ENCODE measurements at regions not wholly inside any gene's neighbourhood (a gene's known extent, or its start where the extent isn't known, plus 50 kb on each side); places are given as distances from the start of the nearest gene placed in this dataset.
A peak's percentile ranks its signal among the peaks of the same experiment; 100 is the strongest.
"Not testable (repeated sequence)": the region's sequence is repeated elsewhere in the genome, so short reads cannot be mapped to it uniquely, and the experiment has no call there.

DNA sequence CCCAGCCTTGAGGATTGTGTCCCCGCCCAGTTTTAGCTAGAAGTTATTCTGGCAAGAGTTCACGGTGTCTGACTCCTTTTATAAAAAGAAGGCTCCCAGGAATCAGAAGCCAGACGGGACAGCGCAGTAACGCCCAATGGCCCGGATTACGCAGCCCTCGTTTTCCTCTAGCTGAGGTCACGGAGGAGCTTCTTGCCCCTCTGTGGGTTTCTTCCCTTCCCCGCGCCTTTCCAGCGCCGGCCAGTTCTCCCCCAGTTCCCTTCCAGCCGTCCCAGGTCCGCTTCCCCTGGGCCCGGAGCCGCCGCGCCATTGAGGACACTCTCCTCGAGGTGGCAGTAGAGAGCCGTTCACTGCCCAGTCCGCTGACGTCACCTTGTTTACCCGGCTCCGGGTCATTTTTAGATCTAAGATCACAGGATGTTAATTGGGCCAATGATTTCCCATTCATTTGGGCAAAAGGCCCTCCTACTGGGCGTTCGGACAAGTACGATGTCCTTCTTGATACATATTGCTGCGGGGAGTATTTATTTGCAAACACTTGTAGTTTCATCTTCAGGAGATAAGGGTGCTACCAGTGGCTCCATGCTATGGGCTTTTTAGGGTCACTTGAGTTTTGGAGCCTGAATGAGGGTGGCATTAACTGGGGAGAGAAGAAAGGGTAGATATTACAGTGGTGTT lies 81.5 kb upstream of the PPM1B start:
- peak; percentile 58 for DNase-seq

DNA sequence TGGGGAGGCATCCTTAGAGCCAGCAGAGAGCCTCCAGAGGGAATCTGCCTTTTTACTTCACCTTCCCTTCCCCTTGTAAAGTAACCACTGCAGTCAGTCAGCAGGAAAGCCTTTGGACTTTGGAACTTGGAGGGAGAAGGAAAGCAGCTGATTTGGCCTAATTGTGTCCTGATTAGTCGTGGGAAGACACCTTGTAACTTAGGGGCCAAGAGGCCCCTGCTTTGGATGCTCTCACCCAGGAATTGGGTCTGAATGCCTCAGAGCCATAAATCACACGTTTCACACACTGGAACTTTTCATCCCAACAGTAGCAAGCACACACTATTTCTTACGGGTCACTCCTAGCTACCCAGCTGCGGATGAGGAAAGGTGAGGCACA lies 81.0 kb upstream of the PPM1B start:
- no peak for DNase-seq

DNA sequence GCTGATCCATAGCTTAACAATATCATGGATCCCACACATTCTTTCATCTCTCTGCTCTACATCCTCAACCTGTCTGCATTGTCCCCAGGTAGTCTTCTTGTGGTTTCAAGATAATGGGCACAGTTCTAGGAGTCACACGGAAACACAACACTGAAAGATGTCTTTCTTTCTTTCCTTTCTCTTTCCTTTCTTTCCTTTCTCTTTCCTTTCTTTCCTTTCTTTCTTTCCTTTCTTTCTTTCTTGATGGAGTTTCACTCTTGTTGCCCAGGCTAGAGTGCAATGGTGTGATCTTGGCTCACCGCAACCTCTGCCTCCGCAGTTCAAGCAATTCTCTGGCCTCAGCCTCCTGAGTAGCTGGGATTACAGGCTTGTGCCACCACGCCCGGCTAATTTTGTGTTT lies 76.2 kb upstream of the PPM1B start:
- DNase-seq: not testable (repeated sequence)

DNA sequence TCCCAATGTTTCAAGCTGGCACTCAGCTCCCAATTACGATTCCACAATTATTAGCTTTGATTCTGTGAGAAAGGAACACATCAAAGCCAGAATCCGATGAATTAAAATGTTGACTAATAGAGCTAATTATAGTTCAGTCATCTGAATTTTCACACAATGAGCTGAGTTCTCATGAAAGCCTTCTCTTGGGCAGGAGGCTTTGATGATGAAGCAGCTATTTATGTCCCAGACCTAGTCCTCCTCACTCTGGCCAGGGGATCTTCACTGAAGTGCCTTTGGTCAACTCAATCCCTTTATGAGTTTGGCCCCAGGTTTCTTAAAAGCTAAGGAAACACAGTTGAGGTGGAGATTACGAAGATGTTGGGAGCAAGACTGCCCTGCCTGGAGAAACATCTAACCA lies 74.7 kb upstream of the PPM1B start:
- no peak for DNase-seq

DNA sequence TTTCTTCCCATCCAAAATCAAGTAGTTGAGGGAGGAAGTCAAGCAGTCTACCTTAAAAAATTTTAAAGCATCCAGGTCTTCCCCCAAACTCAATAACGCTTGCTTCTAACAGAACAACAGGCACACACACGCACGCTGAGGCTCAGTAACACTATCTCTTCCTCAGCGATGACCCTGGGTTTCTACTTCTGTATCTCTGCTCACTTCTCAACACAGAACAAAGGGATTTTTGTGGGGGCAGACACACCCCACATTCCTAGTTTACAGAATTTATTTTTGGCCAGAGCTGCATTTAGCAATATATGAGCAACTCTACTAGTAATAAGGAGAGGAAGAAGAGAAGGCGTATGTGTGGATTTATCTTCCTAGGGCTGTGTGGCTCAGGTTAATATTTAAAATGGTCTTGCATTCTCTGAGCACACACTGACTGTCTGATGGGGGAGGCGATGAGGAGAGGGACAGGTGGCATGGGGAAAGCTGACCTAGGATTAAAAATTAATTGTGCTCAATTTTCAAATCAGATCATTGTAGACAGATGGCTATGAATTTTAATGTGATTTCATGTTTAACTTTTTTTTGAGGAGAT lies 71.3 kb upstream of the PPM1B start:
- DNase-seq: no peak

- DNase-seq: no peak
These were observed 70.6 kb upstream of the PPM1B start for GRCh38 chr2:44098050-44098449.

- no peak for DNase-seq
These were observed 69.8 kb upstream of the PPM1B start for GRCh38 chr2:44098891-44099290.

DNA sequence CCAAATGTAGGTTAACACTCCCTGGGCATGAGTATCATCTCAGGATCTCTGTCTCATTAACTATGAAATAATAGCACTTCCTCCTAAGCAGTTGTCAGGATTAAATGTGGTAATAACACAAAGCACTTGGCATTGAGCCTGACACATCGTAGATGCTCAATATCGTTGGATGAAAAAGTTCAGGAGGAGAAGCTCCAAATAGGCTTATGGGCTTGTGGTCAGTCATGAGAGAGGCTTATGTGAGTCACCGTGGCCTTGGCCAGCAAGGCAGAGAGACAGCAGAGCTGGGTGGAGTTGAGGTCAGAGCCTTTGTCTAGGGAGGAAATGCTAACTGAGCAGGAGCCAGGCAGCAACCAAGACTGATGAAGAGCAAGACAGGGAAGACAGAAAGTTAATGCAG lies 68.3 kb upstream of the PPM1B start:
- DNase-seq: no peak

- DNase-seq: no peak
These were observed 67.4 kb upstream of the PPM1B start for GRCh38 chr2:44101246-44101645.

- DNase-seq: no peak
These were observed 65.7 kb upstream of the PPM1B start for GRCh38 chr2:44102790-44103562.

GRCh38 chr2:44103639-44104038 lies 65.0 kb upstream of the PPM1B start:
- DNase-seq: no peak

- no peak for DNase-seq
These were observed 63.8 kb upstream of the PPM1B start for GRCh38 chr2:44104855-44105271.

DNA sequence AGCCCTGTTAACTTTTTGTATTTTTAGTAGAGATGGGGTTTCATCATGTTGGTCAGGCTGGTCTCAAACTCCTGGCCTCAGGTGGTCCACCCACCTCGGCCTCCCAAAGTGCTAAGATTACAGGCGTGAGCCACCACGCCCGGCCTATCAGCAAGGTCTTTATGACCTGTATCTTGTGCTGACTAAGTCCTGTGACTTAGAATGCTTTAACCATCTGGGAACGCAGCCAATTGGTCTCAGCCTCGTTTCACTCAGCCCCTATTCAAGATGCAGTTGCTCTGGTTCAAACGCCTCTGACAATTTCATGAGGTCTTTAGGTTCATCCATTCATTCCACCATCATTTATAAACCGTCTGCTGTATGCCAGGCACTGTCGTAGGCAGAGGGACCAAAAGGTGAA lies 62.2 kb upstream of the PPM1B start:
- DNase-seq: not testable (repeated sequence)

DNA sequence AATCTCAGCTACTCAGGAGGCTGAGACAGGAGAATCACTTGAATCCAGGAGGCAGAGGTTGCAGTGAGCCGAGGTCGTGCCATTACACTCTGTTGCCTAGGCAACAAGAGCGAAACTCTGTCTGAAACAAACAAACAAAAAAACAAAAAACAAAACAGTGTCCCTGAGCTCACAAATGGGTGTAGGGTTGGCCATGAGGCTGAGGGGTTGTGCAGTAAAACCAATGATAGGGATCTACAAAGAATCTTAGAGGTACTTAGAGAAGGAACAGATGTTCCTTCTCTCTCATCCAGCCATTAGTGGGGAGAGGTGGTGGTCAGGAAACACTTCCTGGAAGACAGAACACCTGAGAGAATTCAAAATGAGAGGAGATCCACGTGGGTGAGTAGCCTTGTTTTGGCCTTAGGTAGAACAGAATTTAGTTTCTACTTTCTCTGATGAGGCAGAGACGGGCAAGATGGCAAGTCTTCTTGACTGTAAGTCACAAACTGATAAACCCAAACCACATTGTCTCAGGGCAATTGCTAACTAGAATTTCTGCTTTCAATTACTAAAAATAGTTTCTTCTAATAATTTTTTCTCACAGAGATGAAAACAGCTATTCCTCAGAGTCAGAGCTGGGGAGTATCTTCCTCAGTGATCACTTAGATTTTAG lies 61.5 kb upstream of the PPM1B start:
- DNase-seq: no peak

DNA sequence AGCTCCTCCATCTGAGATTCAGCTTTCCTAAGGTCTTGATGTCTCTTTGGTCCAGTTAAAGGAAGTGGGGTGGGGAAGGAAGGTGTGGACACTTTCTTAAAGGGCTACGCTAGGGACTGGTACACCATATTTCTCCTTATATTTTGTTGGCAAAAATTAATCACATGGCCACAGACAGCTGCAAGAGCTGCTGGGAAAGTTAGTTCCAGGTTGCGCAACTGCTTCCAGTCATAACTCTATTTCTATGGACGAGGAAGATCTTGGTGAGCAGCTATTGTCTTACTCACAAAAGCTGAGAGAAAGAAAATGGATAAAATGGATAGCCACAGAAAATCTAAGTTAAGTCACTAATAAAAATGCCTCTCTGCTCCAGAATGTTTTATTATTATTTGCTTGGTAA lies 60.7 kb upstream of the PPM1B start:
- DNase-seq: no peak

GRCh38 chr2:44109166-44109565 lies 59.5 kb upstream of the PPM1B start:
- no peak for DNase-seq

GRCh38 chr2:44110444-44110843 lies 58.2 kb upstream of the PPM1B start:
- DNase-seq: no peak

- DNase-seq: no peak
These were observed 56.6 kb upstream of the PPM1B start for GRCh38 chr2:44112096-44112495.

GRCh38 chr2:44116319-44116718 lies 52.4 kb upstream of the PPM1B start:
- no peak for DNase-seq

DNA sequence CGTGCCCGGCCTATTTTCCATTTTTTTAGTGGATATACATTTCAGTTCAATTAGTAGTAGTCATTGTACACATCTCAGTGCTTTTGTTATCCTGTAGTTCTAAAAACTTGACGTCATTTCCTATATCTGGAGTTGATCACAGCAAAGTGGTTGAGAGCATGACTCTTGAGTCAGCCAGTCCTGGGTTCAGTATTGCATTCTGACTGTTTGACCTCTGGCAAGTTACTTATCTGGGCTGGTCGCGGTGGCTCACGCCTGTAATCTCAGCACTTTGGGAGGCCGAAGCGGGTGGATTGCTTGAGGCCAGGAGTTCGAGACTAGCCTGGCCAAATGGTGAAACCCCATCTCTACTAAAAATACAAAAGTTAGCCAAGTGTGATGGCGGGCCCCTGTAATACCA lies 50.4 kb upstream of the PPM1B start:
- DNase-seq: no peak

All from NCI-H1694 treated with DMSO at 0.1 percent for 48 hours (cell line).